ENCODE measurements at regions not wholly inside any gene's neighbourhood (a gene's known extent, or its start where the extent isn't known, plus 50 kb on each side); places are given as distances from the start of the nearest gene placed in this dataset.
"Not testable (repeated sequence)": the region's sequence is repeated elsewhere in the genome, so short reads cannot be mapped to it uniquely, and the experiment has no call there.

- DNase-seq = not testable (repeated sequence)
These were observed 51.5 kb upstream of the CDC42EP3 start for GRCh38 chr2:37722971-37723370.

- no peak for DNase-seq
These were observed 58.8 kb upstream of the CDC42EP3 start for GRCh38 chr2:37730037-37730818.

- DNase-seq = not testable (repeated sequence)
These were observed 61.0 kb upstream of the CDC42EP3 start for GRCh38 chr2:37732412-37732811.

GRCh38 chr2:37733251-37733650 lies 61.8 kb upstream of the CDC42EP3 start:
- DNase-seq = no peak

- DNase-seq = not testable (repeated sequence)
These were observed 62.5 kb upstream of the CDC42EP3 start for GRCh38 chr2:37733955-37734354.

GRCh38 chr2:37734891-37735523 lies 63.6 kb upstream of the CDC42EP3 start:
- not testable (repeated sequence) for DNase-seq

GRCh38 chr2:37735524-37735910 lies 64.1 kb upstream of the CDC42EP3 start:
- not testable (repeated sequence) for DNase-seq

- DNase-seq = no peak
These were observed 66.1 kb upstream of the CDC42EP3 start for GRCh38 chr2:37737507-37737906.

- DNase-seq = no peak
These were observed 66.9 kb upstream of the CDC42EP3 start for GRCh38 chr2:37738266-37738885.

GRCh38 chr2:37739153-37739552 lies 67.7 kb upstream of the CDC42EP3 start:
- no peak for DNase-seq

- no peak for DNase-seq
These were observed 68.8 kb upstream of the CDC42EP3 start for GRCh38 chr2:37740164-37740739.

- no peak for DNase-seq
These were observed 70.8 kb upstream of the CDC42EP3 start for GRCh38 chr2:37742286-37742685.

- no peak for DNase-seq
These were observed 72.6 kb upstream of the CDC42EP3 start for GRCh38 chr2:37744010-37744409.

- not testable (repeated sequence) for DNase-seq
These were observed 73.5 kb upstream of the CDC42EP3 start for GRCh38 chr2:37744961-37745360.

GRCh38 chr2:37746011-37746410 lies 74.6 kb upstream of the CDC42EP3 start:
- DNase-seq = not testable (repeated sequence)

- DNase-seq = no peak
These were observed 75.4 kb upstream of the CDC42EP3 start for GRCh38 chr2:37746883-37747282.

GRCh38 chr2:37748541-37748940 lies 77.1 kb upstream of the CDC42EP3 start:
- no peak for DNase-seq

- DNase-seq = not testable (repeated sequence)
These were observed 78.8 kb upstream of the CDC42EP3 start for GRCh38 chr2:37750286-37750685.

- DNase-seq = no peak
These were observed 81.3 kb upstream of the CDC42EP3 start for GRCh38 chr2:37752766-37753165.

GRCh38 chr2:37753758-37754157 lies 82.3 kb upstream of the CDC42EP3 start:
- no peak for DNase-seq

GRCh38 chr2:37755961-37756559 lies 84.6 kb upstream of the CDC42EP3 start:
- DNase-seq = not testable (repeated sequence)

GRCh38 chr2:37757456-37757855 lies 86.0 kb upstream of the CDC42EP3 start:
- not testable (repeated sequence) for DNase-seq

- not testable (repeated sequence) for DNase-seq
These were observed 86.7 kb upstream of the CDC42EP3 start for GRCh38 chr2:37758141-37758601.

Data from NCI-H2227 treated with DMSO at 0.1 percent for 48 hours (cell line).